ENCODE measurements at regions not wholly inside any gene's neighbourhood (a gene's known extent, or its start where the extent isn't known, plus 50 kb on each side); places are given as distances from the start of the nearest gene placed in this dataset.

DNA sequence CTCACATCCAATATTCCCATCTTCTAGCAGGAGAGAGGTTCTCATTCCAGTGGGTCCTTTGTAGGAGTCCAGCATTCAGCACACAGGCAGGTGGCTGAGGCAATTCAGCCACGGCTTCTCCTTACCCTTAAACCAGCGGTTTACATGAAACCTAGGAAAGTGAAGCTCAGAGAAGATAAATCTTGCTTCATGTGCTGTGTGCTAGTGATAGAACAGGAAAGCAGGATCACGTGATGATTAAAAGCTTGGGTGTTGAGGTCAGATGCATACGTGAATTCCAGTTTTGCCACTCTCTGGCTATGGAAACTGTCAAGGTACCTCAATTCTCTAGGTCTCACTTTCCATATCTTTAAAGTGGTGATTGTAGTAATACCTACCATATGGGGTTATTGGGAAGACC, 331.6 kb downstream of the INSC start:
- H3K36me3 ChIP-seq (ENCODE audit: insufficient read depth, low read length): no peaks in the 10 kb centered on the region
- no peak overlapping the region for H2AFZ ChIP-seq (ENCODE audit: low read length)
- no peaks in the 10 kb centered on the region for H4K20me1 ChIP-seq (ENCODE audit: insufficient read depth, low read length, poor library complexity, severe bottlenecking)
- no peaks in the 10 kb centered on the region for H3F3A ChIP-seq (ENCODE audit: low read depth)
- H3K27me3 ChIP-seq (ENCODE audit: insufficient read depth, low read length, poor library complexity, severe bottlenecking): no peaks in the 10 kb centered on the region
- no peaks in the 10 kb centered on the region for H3K79me2 ChIP-seq (ENCODE audit: insufficient read depth, low read length)
- H3K4me3 ChIP-seq (ENCODE audit: low read length, poor library complexity, severe bottlenecking): no peak overlapping the region
- H3K4me2 ChIP-seq (ENCODE audit: low read depth, low read length, poor library complexity, severe bottlenecking): no peak overlapping the region
- H3K4me1 ChIP-seq (ENCODE audit: insufficient read depth, low read length, poor library complexity, severe bottlenecking): no peaks in the 10 kb centered on the region
- no peak overlapping the region for H3K9ac ChIP-seq (ENCODE audit: low read depth, low read length, poor library complexity, severe bottlenecking)
- H3K9me3 ChIP-seq (ENCODE audit: insufficient read depth, low read depth, low read length): no peaks in the 10 kb centered on the region
- TF ChIP-seq, protein P1, sequence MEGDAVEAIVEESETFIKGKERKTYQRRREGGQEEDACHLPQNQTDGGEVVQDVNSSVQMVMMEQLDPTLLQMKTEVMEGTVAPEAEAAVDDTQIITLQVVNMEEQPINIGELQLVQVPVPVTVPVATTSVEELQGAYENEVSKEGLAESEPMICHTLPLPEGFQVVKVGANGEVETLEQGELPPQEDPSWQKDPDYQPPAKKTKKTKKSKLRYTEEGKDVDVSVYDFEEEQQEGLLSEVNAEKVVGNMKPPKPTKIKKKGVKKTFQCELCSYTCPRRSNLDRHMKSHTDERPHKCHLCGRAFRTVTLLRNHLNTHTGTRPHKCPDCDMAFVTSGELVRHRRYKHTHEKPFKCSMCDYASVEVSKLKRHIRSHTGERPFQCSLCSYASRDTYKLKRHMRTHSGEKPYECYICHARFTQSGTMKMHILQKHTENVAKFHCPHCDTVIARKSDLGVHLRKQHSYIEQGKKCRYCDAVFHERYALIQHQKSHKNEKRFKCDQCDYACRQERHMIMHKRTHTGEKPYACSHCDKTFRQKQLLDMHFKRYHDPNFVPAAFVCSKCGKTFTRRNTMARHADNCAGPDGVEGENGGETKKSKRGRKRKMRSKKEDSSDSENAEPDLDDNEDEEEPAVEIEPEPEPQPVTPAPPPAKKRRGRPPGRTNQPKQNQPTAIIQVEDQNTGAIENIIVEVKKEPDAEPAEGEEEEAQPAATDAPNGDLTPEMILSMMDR (conservative IDR thresholded peaks at IDR 0.05; ENCODE audit: low read length): no peak
- TF ChIP-seq EZH2phosphoT487 (IDR thresholded peaks at IDR 0.05; ENCODE audit: borderline replicate concordance): no peak
- no peaks in the 10 kb centered on the region for H3K9me2 ChIP-seq (replicated peaks; ENCODE audit: low read depth, low read length)

DNA sequence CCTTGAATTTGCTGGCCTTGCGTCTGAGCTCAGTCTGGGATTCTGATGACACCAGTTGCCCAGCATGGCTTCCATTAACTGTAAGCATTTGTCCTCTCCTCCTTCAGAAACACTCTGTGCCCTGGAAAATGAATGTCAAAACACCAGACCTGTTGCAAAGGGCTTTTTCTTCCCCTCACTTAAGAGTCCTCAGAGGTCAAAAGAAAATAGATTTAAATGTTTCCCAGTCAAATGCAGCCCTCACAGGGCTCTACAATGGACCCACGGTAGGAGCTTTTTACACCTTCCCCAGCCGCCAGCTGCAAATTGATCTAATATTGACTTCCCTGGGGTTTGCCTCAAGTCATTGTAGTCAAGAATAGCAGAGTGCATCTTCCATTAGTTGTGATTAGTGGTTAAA, 332.2 kb downstream of the INSC start:
- TF ChIP-seq, protein P1 (conservative IDR thresholded peaks at IDR 0.05; ENCODE audit: low read length): no peak
- no peak for TF ChIP-seq EZH2phosphoT487 (IDR thresholded peaks at IDR 0.05; ENCODE audit: borderline replicate concordance)
- Histone ChIP-seq H4K20me1 (ENCODE audit: insufficient read depth, low read length, poor library complexity, severe bottlenecking) (no peaks in the 10 kb centered on the region), H3K4me2 (ENCODE audit: low read depth, low read length, poor library complexity, severe bottlenecking) (no peak overlapping the region), H3K4me1 (ENCODE audit: insufficient read depth, low read length, poor library complexity, severe bottlenecking) (no peaks in the 10 kb centered on the region), H3K27me3 (ENCODE audit: insufficient read depth, low read length, poor library complexity, severe bottlenecking) (no peaks in the 10 kb centered on the region), H2AFZ (ENCODE audit: low read length) (no peak overlapping the region), H3K9ac (ENCODE audit: low read depth, low read length, poor library complexity, severe bottlenecking) (no peak overlapping the region), H3K9me2 (replicated peaks; ENCODE audit: low read depth, low read length) (no peaks in the 10 kb centered on the region), H3K79me2 (ENCODE audit: insufficient read depth, low read length) (no peaks in the 10 kb centered on the region), H3K4me3 (ENCODE audit: low read length, poor library complexity, severe bottlenecking) (no peak overlapping the region), H3K36me3 (ENCODE audit: insufficient read depth, low read length) (no peaks in the 10 kb centered on the region), H3F3A (ENCODE audit: low read depth) (no peaks in the 10 kb centered on the region), H3K9me3 (ENCODE audit: insufficient read depth, low read depth, low read length) (no peaks in the 10 kb centered on the region)

DNA sequence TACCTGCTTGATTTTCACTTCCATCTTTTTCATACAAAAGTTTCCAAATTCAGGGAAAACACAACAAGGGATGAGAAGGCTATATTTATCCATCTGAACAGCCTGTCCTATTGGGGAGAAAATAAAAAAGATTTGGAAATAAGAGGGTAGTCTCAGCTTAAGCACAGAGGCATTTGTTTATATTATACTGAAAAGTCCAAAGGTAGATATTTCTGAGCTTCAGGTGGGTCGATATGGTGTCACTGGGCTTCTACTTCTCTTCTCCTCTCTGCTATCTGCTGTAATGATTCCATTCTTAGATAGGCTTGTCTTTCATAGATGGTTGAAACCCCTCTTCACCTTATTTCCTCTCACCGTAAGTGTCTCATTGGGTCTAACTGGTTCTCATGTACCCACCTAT, 337.0 kb downstream of the INSC start:
- no peaks in the 10 kb centered on the region for H3K79me2 ChIP-seq (ENCODE audit: insufficient read depth, low read length)
- TF ChIP-seq, protein P1 (conservative IDR thresholded peaks at IDR 0.05; ENCODE audit: low read length): no peak
- no peak for TF ChIP-seq EZH2phosphoT487 (IDR thresholded peaks at IDR 0.05; ENCODE audit: borderline replicate concordance)
- H3K4me1 ChIP-seq (ENCODE audit: insufficient read depth, low read length, poor library complexity, severe bottlenecking): no peaks in the 10 kb centered on the region

More for the DNA sequence above, 337.0 kb downstream of the INSC start:
- Histone ChIP-seq H3K36me3 (ENCODE audit: insufficient read depth, low read length) (no peaks in the 10 kb centered on the region), H3K27me3 (ENCODE audit: insufficient read depth, low read length, poor library complexity, severe bottlenecking) (no peaks in the 10 kb centered on the region), H3K9ac (ENCODE audit: low read depth, low read length, poor library complexity, severe bottlenecking) (no peak overlapping the region), H3F3A (ENCODE audit: low read depth) (no peaks in the 10 kb centered on the region), H4K20me1 (ENCODE audit: insufficient read depth, low read length, poor library complexity, severe bottlenecking) (no peaks in the 10 kb centered on the region), H3K9me2 (replicated peaks; ENCODE audit: low read depth, low read length) (no peaks in the 10 kb centered on the region), H3K4me2 (ENCODE audit: low read depth, low read length, poor library complexity, severe bottlenecking) (no peak overlapping the region), H2AFZ (ENCODE audit: low read length) (no peak overlapping the region), H3K9me3 (ENCODE audit: insufficient read depth, low read depth, low read length) (no peaks in the 10 kb centered on the region), H3K4me3 (ENCODE audit: low read length, poor library complexity, severe bottlenecking) (no peak overlapping the region)
